ENCODE measurements at regions not wholly inside any gene's neighbourhood (a gene's known extent, or its start where the extent isn't known, plus 50 kb on each side); places are given as distances from the start of the nearest gene placed in this dataset.

GRCh38 chr1:29658688-29659087, 422.4 kb downstream of the PTPRU start:
- DNase-seq = no peak

- no peak for DNase-seq
Measured at GRCh38 chr1:29657816-29658215, 421.5 kb downstream of the PTPRU start.

DNA sequence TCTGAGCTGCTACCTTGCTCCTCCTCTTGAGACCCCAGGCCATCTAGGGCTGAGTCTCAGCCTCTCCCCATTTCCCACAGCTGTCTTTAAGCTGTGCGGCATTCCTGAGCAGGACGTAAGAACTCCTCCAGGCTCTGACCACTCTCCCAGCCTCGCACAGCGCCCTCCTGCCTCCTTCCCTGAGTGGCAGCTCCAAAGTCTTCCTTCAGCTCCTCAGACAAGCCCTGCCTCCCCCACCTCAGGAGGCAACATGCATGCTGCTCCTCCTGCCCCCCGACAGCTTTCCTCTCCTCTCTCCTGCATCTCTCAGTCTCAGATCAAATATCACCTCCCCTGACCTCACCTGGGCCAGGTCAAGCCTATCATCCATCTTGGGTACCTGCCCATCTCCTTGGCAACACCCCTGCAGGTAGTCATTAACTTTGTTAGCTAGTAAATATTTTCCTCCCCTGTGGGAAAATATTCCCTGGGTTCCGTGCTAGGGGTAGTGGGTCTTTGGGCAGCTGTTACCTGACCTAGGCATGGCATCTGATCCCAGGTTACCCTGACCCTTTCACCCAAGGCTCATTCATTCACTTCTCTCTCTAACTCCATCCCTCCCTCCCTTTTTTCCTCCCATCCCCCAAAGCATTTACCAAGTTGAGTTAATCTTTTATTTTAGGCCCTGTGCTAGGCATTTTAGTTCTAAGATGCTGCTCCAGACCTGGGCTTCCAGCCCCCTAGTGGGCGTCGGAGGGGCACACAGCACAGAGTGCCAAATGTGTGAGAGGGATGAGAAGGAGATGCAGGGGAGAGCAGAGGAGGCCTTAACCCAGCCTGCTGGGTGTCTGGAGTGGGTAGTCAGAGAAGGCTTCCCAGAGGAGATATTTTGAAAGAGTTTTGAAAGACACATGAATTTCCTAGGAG, 419.9 kb downstream of the PTPRU start:
- DNase-seq = no peak

- DNase-seq = no peak
Measured at GRCh38 chr1:29655145-29655544, 418.8 kb downstream of the PTPRU start.

GRCh38 chr1:29653886-29654450, 417.6 kb downstream of the PTPRU start:
- DNase-seq = no peak

DNA sequence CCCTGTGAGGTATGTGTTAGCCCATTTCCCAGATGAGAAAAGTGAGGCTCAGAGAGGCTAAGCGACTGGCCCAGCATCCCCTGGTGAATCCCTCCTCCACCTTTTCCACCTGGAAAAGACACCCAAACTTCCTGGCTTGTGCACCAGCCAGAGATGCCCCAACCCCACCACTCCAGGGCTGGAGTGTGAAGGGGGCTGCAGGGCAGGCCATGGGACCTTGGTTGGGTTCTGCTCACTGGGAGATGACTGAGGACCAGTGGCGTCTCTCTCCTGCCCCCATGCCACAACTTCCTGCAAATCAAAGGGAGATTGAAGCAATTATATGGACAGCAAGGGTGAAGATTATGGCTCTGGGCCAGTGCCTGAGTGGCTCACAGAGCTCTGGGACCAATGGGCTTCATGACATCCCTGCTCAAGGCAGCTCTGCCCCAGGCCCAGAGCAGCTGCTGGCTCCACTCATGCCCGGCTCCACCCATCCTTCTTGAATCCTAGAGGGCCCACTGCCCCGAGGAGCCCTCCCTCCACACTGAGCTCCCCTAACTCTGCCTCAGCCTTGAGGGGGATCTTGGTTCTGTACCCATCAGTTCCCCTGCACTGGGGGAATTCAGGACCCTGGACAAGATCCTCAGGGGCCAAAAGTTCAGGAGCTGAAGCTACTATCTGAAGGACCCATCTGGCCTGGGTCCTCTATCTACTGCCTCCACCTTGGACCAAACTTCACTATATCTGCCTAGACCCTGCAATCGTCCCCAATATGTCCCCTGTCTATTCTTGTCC, 416.9 kb downstream of the PTPRU start:
- no peak for DNase-seq

GRCh38 chr1:29651684-29652665, 415.7 kb downstream of the PTPRU start:
- no peak for DNase-seq

GRCh38 chr1:29651246-29651645, 414.9 kb downstream of the PTPRU start:
- no peak for DNase-seq

- DNase-seq = no peak
Measured at GRCh38 chr1:29650476-29650875, 414.2 kb downstream of the PTPRU start.

- DNase-seq = no peak
Measured at GRCh38 chr1:29650041-29650400, 413.7 kb downstream of the PTPRU start.

DNA sequence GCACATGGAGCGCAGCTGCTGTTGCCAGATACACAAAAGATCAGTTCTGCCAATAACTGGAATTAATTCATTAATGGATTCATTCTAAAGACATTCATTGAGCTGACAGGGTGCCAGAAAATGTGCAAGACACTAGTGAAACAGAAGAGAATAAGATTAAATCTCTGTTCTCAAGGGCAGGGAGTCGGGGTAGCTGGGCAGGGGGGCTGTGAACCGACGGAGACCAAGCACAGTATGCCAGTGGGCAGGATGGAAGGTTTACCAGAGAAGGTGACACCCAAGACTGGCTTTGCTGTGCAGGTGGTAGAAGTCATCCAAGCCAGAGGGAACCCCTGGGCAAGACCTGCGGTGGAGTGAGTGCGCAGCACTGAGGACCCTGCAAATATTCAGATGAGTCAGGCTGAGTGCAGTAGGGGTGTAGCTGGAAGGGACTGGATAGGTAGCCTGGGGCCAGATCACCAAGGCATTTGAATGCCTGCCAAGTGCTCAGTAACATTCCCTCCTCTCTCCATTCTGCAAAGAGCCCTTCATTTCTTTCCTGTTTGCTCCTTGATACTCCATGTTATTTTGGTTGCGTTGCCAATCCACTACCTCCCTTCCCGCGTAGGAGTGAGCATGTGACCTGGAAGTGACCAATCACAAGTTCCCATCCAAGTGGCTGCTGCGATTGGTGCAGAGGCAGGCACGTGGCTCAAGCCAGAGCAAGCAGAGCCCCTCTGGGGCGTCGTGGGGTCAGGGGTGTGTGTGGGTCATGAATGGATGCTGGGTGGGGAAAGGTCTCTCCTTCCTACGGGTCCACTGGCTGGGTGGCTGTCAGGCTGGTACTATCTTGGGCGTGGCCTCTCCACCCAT, 413.1 kb downstream of the PTPRU start:
- no peak for DNase-seq

DNA sequence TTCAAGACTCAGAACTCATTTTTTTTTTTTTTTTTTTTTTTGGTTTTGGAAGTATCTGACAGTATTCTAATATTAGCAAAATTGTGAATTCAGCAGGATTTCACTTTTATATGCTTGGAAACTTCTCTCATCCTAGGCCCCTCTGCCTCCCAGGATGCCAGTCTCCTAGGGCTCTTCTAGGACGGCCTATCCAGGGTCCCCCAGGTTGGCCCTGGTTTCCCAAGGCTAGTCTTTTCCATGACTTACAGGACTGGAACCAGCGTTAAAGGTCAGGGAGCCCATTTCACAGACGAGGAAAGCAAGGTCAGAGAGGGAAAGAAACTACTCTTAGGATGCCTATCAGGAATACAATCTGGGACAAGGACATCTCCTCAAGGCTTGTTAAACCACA, 412.5 kb downstream of the PTPRU start:
- DNase-seq = no peak

- no peak for DNase-seq
Measured at GRCh38 chr1:29648026-29648425, 411.7 kb downstream of the PTPRU start.

DNA sequence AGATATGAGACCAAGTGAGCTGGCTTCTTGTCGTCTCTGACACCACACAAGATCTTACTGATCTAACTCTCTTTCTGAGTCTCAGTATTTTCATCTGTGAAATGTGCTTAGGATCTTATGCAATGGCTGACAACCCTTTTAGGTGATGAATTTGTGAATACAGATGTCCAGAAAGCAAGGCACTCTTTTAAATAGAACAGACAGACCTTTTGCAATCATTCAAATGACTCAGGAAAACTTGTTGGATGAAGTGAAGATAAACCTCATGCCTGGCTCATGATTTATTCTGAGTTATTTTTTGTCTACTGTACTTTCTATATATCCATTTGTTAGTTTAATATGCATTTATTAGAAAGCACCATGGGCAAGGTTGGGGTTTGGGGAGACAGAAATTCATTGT, 411.3 kb downstream of the PTPRU start:
- no peak for DNase-seq

DNA sequence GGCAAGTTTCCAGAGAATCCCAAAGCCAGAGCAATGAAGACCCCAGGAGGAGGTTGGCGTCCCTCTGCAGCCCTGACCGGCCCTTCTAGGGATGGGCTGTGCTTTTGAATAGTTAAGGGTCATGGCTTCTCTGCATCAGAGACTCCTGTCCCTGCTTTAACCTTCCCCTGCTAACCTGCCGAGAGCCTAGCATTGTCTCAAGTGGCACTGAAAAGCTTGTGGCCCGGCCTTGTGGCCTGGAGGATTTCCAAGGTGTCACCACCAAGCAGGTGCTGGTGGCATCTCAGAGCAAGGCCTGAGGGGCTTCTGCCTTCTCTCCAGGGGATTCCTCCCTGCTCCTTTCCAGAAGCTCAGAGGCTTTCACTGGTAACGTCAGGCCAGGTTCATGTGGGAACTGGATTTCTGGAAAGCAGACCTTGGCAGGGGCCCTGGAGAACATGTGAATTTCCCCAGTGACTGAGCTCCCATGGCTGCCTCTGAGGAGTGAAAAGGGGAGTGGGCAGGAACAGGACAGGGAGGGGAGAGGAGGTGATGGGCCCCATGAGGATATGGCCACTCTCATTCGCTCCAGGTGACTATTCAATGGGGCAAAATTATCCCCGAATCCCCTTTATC, 409.9 kb downstream of the PTPRU start:
- DNase-seq = no peak

DNA sequence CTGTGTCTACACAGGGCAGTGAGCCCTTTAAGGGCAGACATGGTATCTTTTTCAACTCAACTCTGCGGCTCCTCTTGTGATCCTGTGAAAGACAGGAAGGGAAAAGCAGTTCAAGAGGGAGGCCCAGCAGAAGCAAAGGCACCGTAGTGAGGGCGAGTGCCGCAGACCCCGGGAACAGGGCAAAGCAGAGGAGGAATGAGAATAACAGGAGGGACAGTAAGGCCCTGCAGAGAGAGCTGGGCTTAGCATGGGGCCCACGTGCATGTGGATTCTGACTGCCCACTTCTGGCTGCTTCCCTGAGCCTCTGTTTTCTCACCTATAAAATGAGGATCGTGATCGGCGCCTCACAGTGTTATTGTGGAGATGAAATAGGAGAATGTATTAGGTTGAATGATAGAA, 409.3 kb downstream of the PTPRU start:
- no peak for DNase-seq

DNA sequence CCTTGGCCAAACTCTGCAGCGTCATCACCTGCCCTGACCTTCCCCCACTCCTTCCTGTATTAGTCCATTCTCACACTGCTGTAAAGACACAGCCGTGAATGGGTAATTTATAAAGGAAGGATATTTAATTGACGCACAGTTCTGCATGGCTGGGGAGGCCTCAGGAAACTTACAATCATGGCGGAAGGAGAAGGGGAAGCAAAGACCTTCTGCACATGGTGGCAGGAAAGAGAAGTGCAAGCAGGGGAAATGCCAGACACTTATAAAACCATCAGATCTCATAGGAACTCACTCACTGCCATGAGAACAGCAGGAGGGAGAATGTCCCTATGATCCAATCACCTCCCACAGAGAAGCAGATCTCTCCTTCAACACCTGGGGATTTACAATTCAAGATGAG, 408.5 kb downstream of the PTPRU start:
- no peak for DNase-seq

DNA sequence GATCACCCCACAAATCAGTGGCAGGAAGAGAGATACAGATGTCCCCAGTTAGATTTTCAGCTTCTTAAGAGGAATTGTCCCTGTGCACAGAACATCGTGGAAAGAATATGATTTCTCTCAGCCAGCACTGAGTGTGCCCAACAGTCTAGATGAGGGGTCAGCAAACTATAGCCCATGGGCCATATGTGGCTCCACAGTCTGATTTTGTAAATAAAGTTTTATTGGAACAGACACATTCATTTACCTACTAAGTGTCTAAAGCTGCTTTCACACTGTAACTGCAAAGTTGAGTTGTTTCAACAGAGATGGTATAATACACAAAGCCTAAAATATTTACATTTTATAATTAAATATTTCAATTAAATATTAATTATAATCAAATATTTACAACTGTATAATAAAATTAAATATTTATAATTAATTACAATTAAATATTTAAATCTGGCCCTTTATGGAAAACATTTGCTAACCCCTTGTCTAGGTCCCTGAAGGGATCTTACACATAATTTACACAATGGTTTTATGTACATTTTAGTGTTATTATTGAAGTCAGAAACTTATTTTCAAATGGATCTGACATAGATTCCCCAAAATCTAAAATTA, 407.6 kb downstream of the PTPRU start:
- DNase-seq = no peak

- no peak for DNase-seq
Measured at GRCh38 chr1:29643281-29643680, 407.0 kb downstream of the PTPRU start.

DNA sequence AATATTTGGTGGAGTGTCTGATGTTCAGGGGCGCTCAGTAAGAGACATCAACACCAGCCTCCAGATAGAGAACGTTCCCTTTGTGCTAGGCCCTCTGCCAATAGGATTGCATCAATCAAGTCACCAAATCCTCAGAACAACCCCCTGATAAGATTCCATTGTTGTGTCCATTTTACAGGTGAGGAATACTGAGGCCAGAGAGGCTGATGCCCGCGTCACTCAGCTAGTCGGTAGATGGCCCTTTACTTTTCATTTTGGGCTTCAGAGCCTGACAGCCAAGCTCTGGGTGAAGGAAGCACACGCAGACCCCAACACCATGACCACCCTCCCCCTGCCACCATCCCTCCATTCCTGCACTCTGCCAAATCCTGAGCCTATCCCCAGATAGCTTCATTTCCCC, 406.2 kb downstream of the PTPRU start:
- DNase-seq = no peak

DNA sequence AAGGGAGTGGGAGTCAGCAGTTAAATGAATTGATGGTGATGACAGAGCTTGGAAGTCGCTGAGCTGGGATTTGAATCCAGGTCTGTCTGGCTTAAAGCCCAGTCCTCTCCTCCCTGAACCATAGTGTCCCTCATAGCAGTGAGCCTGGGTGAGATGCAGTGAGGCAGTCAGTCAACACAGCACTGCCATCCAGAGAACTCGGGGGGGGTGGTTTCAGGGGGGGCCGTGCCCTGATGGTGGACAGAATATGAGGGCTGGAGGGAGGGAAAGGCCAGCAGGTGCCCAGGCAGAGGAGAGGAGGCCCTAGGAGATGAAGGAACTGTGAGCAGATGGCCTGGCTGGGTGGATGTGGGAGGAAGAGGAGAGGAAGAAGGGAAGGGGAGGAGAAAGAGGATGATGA, 405.6 kb downstream of the PTPRU start:
- DNase-seq = no peak
